Gastrocnemius medialis (tissue), 4 donors: ENCODE measurements at regions not wholly inside any gene's neighbourhood (a gene's known extent, or its start where the extent isn't known, plus 50 kb on each side); places are given as distances from the start of the nearest gene placed in this dataset.

Source experiments
- ATAC-seq, 2 donors: fragments of 150-250 bp; one replicate each; pipeline ENCODE4 v1.9.1; 2016
- DNase-seq, 2 donors: peaks; one replicate each; pipeline ENCODE4 v3.0.0-alpha.2; 2019
- H3K27ac ChIP-seq, 4 donors: fragments of 200-600 bp; sonication (generic); 1 replicate in 1 of 4; 2 replicates in 3 of 4; pipeline ENCODE4 v1.5.1; 2016 to 2018; ENCODE audit warnings: mild to moderate bottlenecking in 2 of 4, moderate library complexity in 1 of 4
- H3K27me3 ChIP-seq, 3 donors: fragments of 200-600 bp; sonication (generic) in 2 of 3; 1 replicate in 1 of 3; 2 replicates in 2 of 3; pipeline versions ENCODE4 v1.5.1 to v1.6.0; 2016 to 2019; ENCODE audit warnings: mild to moderate bottlenecking in 1 of 3, moderate library complexity in 1 of 3
- H3K36me3 ChIP-seq, 2 donors: fragments of 200-600 bp; sonication (generic) in 1 of 2; one replicate each; pipeline ENCODE4 v1.5.1; 2017 to 2018
- H3K4me1 ChIP-seq, 2 donors: fragments of 200-600 bp; sonication (generic) in 1 of 2; one replicate each; pipeline ENCODE4 v1.5.1; 2016 to 2017; ENCODE audit warnings: mild to moderate bottlenecking in 2 of 2
- H3K4me3 ChIP-seq, 4 donors: fragments of 200-600 bp; sonication (generic) in 3 of 4; 1 replicate in 1 of 4; 2 replicates in 3 of 4; pipeline ENCODE4 v1.5.1; 2016 to 2019; ENCODE audit warnings: mild to moderate bottlenecking in 2 of 4
- H3K9me3 ChIP-seq, 3 donors: fragments of 200-600 bp; sonication (generic) in 2 of 3; 1 replicate in 1 of 3; 2 replicates in 2 of 3; pipeline ENCODE4 v1.5.1; 2016 to 2019
- CTCF ChIP-seq, 5 experiments: fragments of 450-650 bp in 3 of 5; fragments of 200-600 bp in 2 of 5; sonication (generic) in 2 of 5; IDR thresholded peaks in 4 of 5; conservative IDR thresholded peaks in 1 of 5; 1 replicate in 4 of 5; 2 replicates in 1 of 5; pipeline ENCODE4 v1.5.1; 2016 to 2019; ENCODE audit warnings: antibody characterized with exemption in 5 of 5, mild to moderate bottlenecking in 3 of 5, moderate library complexity in 3 of 5
- POLR2A ChIP-seq, 2 donors: fragments of 450-650 bp; IDR thresholded peaks; one replicate each; pipeline ENCODE4 v1.6.1; 2017; ENCODE audit warnings: antibody characterized with exemption in 2 of 2, mild to moderate bottlenecking in 2 of 2, moderate library complexity in 2 of 2
- in situ Hi-C, 4 donors: fragments of 200-750 bp; cut with MboI; loops; one replicate each; pipeline versions ENCODE4 v1.15.0 to v1.8.0; 2017; ENCODE audit warnings: low sequenced_read_pairs in 4 of 4
- intact Hi-C: fragments of 100-400 bp; cut with DNase I; formaldehyde crosslinking; loops from one replicate; pipeline ENCODE4 v1.15.1; 2023; ENCODE audit warnings: low total_unique reads

GRCh38 chr4:189779281-189779980 lies 161.2 kb upstream of the FRG1 start:
- in situ Hi-C loops, result no loop called here

GRCh38 chr4:189780391-189780790 lies 160.3 kb upstream of the FRG1 start:
- DNase-seq (no peak), ATAC-seq (no peak)
- Histone ChIP-seq H3K27me3 (no peaks in the 10 kb centered on the region), H3K4me1 (no peaks in the 10 kb centered on the region), H3K36me3 (no peaks in the 10 kb centered on the region), H3K9me3 (no peaks in the 10 kb centered on the region), H3K4me3 (no peak overlapping the region), H3K27ac (no peak overlapping the region)
- intact Hi-C loops, result no loop called here
- TF ChIP-seq POLR2A (IDR thresholded peaks at IDR 0.05) (no peak), CTCF (IDR thresholded peaks at IDR 0.05 in 4 of 5, conservative IDR thresholded peaks at IDR 0.05 in 1 of 5) (no peak)
- in situ Hi-C loops, result no loop called here

More at GRCh38 chr4:189779281-189779980, 161.2 kb upstream of the FRG1 start:
- intact Hi-C loops, result no loop called here
- H3K27me3 ChIP-seq, result no peaks in the 10 kb centered on the region
- no peaks in the 10 kb centered on the region for H3K4me1 ChIP-seq
- H3K27ac ChIP-seq, result no peak overlapping the region
- H3K36me3 ChIP-seq, result no peaks in the 10 kb centered on the region
- no peak overlapping the region for H3K4me3 ChIP-seq
- TF ChIP-seq POLR2A (IDR thresholded peaks at IDR 0.05), result no peak
- no peak for TF ChIP-seq CTCF (IDR thresholded peaks at IDR 0.05 in 4 of 5, conservative IDR thresholded peaks at IDR 0.05 in 1 of 5)
- ATAC-seq (no peak), DNase-seq (no peak)
- H3K9me3 ChIP-seq, result no peaks in the 10 kb centered on the region

- Histone ChIP-seq H3K27ac (no peak overlapping the region), H3K36me3 (no peaks in the 10 kb centered on the region), H3K4me3 (no peak overlapping the region), H3K4me1 (no peaks in the 10 kb centered on the region), H3K9me3 (no peaks in the 10 kb centered on the region), H3K27me3 (no peaks in the 10 kb centered on the region)
- in situ Hi-C loops (no loop called here), intact Hi-C loops (no loop called here)
- ATAC-seq (no peak), DNase-seq (no peak)
- TF ChIP-seq CTCF (IDR thresholded peaks at IDR 0.05 in 4 of 5, conservative IDR thresholded peaks at IDR 0.05 in 1 of 5) (no peak), POLR2A (IDR thresholded peaks at IDR 0.05) (no peak)
These were observed 156.0 kb upstream of the FRG1 start for GRCh38 chr4:189784651-189785050.

- in situ Hi-C loops (no loop called here), intact Hi-C loops (no loop called here)
- TF ChIP-seq POLR2A (IDR thresholded peaks at IDR 0.05), result no peak
- no peak for TF ChIP-seq CTCF (IDR thresholded peaks at IDR 0.05 in 4 of 5, conservative IDR thresholded peaks at IDR 0.05 in 1 of 5)
- H3K4me1 ChIP-seq, result no peaks in the 10 kb centered on the region
- no peak overlapping the region for H3K27ac ChIP-seq
- DNase-seq, result no peak
- ATAC-seq, result no peak
- no peaks in the 10 kb centered on the region for H3K9me3 ChIP-seq
- no peak overlapping the region for H3K4me3 ChIP-seq
- H3K27me3 ChIP-seq, result no peaks in the 10 kb centered on the region
- H3K36me3 ChIP-seq, result no peaks in the 10 kb centered on the region
These were observed 155.4 kb upstream of the FRG1 start for GRCh38 chr4:189785257-189785656.

- DNase-seq (no peak), ATAC-seq (no peak)
- Histone ChIP-seq H3K9me3 (no peaks in the 10 kb centered on the region), H3K4me1 (no peaks in the 10 kb centered on the region), H3K4me3 (no peak overlapping the region), H3K27me3 (no peaks in the 10 kb centered on the region), H3K27ac (no peak overlapping the region), H3K36me3 (no peaks in the 10 kb centered on the region)
- intact Hi-C loops, result no loop called here
- no peak for TF ChIP-seq CTCF (IDR thresholded peaks at IDR 0.05 in 4 of 5, conservative IDR thresholded peaks at IDR 0.05 in 1 of 5)
- TF ChIP-seq POLR2A (IDR thresholded peaks at IDR 0.05), result no peak
- in situ Hi-C loops, result no loop called here
These were observed 154.2 kb upstream of the FRG1 start for GRCh38 chr4:189786447-189786846.
